Liver (tissue), 3 donors: ENCODE measurements at regions not wholly inside any gene's neighbourhood (a gene's known extent, or its start where the extent isn't known, plus 50 kb on each side); places are given as distances from the start of the nearest gene placed in this dataset.

Experiments used
- GABPA ChIP-seq, 2 donors: IDR thresholded peaks in 1 of 2; conservative IDR thresholded peaks in 1 of 2; 2 replicates each; pipeline ENCODE4 v1.6.1; 2016; ENCODE audit warnings: antibody characterized with exemption in 2 of 2, mild to moderate bottlenecking in 1 of 2, moderate library complexity in 1 of 2
- HNF4A ChIP-seq, 2 donors: conservative IDR thresholded peaks; 2 replicates each; pipeline ENCODE4 v1.6.1; 2016; ENCODE audit warnings: antibody characterized with exemption in 2 of 2, mild to moderate bottlenecking in 2 of 2
- JUND ChIP-seq, 2 donors: IDR thresholded peaks; 2 replicates each; pipeline ENCODE4 v1.6.1; 2016; ENCODE audit warnings: antibody characterized with exemption in 2 of 2
- SP1 ChIP-seq: IDR thresholded peaks from 2 replicates; pipeline ENCODE4 v1.6.1; 2018; ENCODE audit warnings: antibody characterized with exemption, mild to moderate bottlenecking
- TF ChIP-seq, protein P1 (sequence below): fragments of 150-350 bp; IDR thresholded peaks from 2 replicates; pipeline ENCODE4 v1.5.1; 2017; ENCODE audit warnings: improper control_type of control experiment, low read depth, low read length; ENCODE audit not compliant: missing input control
- TF ChIP-seq, protein P2 (sequence below): IDR thresholded peaks from 2 replicates; pipeline ENCODE4 v1.6.1; 2016; ENCODE audit warnings: antibody characterized with exemption
- donor health status: healthy.
- donor health status: healthy.

DNA sequence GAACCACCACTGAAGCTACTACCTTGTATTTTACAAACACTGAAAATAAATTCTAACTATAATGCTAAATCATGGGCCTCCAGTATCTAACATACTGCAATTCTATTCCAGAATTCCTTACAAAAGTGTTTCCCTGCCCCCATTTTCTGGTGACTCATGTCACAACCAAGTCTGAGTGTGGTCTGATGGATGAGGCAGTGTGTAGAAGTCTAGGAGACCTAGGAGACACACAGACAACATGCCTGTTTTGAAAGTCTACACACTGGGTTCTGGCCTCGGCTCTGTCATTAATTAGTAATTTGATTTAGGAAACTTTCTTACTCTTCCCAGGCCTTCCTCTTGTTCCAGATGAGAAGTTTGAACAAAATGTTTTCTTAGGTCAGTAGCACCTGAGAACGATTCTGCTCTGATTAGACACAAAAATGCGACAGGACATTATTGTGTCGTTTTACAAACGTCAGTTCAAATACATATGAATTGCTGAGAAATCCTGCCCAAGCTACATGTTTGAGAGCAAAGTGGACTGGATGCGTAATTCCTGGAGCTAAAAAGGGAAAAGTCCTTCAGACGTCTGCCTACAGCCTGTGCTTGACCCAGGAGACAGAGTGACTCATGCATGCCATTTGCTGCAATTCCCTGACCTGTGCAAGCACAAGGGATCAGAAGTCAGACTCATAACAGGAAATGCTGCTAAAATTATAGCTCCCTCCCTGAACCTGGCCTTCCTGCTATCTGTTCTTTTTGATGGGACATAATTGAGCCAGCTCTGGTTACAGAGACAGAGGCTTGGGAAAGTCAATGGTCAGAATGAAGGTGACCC, 494.4 kb downstream of the SOX11 start:
- TF ChIP-seq, protein P1, sequence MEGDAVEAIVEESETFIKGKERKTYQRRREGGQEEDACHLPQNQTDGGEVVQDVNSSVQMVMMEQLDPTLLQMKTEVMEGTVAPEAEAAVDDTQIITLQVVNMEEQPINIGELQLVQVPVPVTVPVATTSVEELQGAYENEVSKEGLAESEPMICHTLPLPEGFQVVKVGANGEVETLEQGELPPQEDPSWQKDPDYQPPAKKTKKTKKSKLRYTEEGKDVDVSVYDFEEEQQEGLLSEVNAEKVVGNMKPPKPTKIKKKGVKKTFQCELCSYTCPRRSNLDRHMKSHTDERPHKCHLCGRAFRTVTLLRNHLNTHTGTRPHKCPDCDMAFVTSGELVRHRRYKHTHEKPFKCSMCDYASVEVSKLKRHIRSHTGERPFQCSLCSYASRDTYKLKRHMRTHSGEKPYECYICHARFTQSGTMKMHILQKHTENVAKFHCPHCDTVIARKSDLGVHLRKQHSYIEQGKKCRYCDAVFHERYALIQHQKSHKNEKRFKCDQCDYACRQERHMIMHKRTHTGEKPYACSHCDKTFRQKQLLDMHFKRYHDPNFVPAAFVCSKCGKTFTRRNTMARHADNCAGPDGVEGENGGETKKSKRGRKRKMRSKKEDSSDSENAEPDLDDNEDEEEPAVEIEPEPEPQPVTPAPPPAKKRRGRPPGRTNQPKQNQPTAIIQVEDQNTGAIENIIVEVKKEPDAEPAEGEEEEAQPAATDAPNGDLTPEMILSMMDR, result no peak
- TF ChIP-seq JUND (IDR thresholded peaks at IDR 0.05), result peak; percentile 65 to 91
- TF ChIP-seq, protein P2, sequence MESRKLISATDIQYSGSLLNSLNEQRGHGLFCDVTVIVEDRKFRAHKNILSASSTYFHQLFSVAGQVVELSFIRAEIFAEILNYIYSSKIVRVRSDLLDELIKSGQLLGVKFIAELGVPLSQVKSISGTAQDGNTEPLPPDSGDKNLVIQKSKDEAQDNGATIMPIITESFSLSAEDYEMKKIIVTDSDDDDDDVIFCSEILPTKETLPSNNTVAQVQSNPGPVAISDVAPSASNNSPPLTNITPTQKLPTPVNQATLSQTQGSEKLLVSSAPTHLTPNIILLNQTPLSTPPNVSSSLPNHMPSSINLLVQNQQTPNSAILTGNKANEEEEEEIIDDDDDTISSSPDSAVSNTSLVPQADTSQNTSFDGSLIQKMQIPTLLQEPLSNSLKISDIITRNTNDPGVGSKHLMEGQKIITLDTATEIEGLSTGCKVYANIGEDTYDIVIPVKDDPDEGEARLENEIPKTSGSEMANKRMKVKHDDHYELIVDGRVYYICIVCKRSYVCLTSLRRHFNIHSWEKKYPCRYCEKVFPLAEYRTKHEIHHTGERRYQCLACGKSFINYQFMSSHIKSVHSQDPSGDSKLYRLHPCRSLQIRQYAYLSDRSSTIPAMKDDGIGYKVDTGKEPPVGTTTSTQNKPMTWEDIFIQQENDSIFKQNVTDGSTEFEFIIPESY, result no peak
- peak in 1 of 2 donors; percentile 17 for TF ChIP-seq HNF4A (conservative IDR thresholded peaks at IDR 0.05)
- TF ChIP-seq SP1, result peak; percentile 27
- TF ChIP-seq GABPA (IDR thresholded peaks at IDR 0.05 in 1 of 2, conservative IDR thresholded peaks at IDR 0.05 in 1 of 2), result no peak
